ENCODE measurements at regions not wholly inside any gene's neighbourhood (a gene's known extent, or its start where the extent isn't known, plus 50 kb on each side); places are given as distances from the start of the nearest gene placed in this dataset.

DNA sequence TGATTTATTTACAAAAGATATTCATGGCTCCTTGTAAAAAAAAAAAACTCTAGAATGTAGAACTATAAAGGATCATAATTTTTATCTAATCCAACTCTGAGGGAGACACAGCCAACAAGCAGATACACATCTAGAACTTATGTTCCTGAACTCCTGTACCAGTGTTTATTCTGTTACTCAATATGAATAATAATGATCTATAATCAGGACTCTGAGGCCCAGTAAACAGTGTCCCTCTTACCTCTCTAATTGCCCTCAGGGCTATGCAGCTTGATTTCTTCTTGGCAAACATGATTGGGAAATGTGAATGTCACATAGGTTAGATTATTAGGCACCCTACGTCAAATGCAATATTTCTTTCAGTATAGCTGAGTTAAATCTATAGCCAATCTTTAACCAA, 391.6 kb upstream of the RPS23 start:
- TF ChIP-seq CTCF (conservative IDR thresholded peaks at IDR 0.05; ENCODE audit: low read depth, low read length) (no peak), EZH2 (IDR thresholded peaks at IDR 0.05; ENCODE audit: borderline replicate concordance, low read depth, low read length, poor library complexity, severe bottlenecking) (no peak)

Measured in A673 (cell line).